Ecto neural progenitor cell (in vitro differentiated cells): ENCODE measurements at regions not wholly inside any gene's neighbourhood (a gene's known extent, or its start where the extent isn't known, plus 50 kb on each side); places are given as distances from the start of the nearest gene placed in this dataset.

Experiments used
- DNase-seq: peaks from one replicate; pipeline ENCODE4 v3.0.0-alpha.2; 2018; ENCODE audit warnings: low spot score

DNA sequence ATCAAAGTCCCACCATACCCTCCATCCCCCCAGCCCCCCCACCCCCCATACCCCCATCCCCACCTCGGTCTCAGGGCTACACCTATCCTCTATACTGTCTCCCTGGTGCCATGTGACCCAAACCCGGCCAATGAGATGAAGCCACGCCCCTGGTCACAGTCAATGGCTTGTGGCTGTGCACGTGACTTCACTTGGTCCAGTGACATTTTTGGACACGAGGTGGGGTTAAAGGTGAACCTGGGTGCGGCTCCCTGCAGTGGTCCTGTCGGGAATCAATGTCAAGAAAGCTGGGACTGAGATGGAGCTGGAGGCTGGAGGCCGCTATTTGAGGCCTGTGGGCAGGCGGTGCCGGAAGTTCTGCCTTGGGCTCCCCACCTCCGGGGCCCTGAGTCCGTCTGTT is 100.7 kb upstream of the MAP1LC3B2 start:
- DNase-seq = no peak

DNA sequence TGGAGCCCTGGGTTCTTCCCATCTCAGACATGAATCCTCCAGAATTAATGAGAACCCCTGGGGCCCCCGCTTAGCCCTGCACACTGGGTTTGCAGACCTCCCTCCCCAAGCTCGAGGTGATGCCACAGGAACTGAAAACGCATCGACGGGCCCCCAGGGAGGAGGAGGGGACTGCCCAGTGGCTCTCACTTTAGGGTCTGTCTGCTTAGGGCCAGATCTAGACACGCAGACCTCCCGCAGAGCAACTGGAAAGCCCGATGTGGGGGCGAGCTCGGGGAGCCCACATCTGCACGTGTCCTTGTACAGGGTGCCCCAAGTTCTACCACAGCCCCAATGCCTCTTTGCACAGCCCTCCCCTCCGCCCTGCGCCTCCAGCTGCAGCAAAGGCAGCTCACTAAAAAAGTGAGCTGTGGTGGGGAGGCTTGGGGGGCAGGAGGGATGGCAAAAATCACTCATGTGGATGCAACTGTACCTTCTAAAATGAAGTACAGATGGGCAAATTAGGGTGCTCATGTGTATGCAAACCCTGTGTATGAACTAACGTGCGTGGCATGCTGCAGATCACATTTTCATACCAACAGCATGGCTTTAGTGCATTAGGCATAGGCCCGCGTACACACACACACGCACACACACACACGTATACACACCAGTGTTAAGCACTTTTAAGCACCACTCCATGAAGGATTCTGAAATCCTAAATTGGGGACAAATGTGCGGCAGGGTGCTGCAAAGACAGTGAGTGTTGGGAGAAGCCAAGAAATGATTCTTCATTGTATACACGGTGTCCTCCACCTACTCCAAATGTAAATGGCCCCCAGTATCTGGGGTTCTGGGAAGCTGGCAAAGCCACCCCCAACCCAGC is 99.9 kb upstream of the MAP1LC3B2 start:
- DNase-seq = no peak

- DNase-seq = no peak
Observed at GRCh38 chr12:116459916-116460663, 99.1 kb upstream of the MAP1LC3B2 start.

- no peak for DNase-seq
Observed at GRCh38 chr12:116461060-116461459, 98.1 kb upstream of the MAP1LC3B2 start.

DNA sequence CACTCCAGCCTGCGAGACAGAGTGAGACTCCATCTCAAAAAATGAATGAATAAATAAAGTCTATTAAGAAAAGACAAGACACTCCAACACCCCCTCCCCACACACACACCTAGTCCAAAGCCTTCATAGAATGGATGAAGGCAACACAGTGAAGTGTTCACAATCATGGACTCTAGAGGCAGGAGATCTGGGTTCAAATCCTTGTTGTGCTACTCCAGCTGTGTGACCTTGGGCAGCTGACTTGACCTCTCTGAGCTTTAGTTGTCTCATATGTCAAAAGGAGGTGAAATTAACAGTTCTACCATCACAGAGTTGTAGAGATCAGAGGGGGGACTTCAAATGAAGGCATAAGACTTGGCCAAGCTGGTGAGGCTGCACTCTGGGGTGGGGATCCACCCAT is 95.8 kb upstream of the MAP1LC3B2 start:
- no peak for DNase-seq

- no peak for DNase-seq
Observed at GRCh38 chr12:116465407-116465806, 93.8 kb upstream of the MAP1LC3B2 start.

GRCh38 chr12:116465856-116466255 is 93.3 kb upstream of the MAP1LC3B2 start:
- DNase-seq = no peak

DNA sequence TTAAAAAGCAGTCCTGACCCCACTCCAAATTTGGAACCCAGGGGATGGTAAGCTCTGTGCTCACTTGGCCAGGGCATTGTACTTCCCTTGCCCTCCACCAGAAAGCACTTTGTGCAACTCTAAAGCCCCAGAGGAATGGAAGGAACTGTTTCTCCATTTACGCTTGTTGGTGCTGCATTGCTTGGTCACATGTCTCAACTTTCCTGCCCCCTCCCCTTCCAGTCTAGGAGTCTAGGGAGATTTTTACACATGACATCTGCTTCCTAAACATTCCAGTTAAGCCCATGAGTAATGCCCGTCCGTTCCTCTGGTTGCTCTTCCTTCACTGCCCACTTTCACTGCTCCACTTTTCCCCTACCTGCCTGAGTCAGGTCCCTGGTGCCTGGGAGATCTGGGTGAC is 92.6 kb upstream of the MAP1LC3B2 start:
- DNase-seq = no peak

GRCh38 chr12:116469344-116469743 is 89.8 kb upstream of the MAP1LC3B2 start:
- no peak for DNase-seq

DNA sequence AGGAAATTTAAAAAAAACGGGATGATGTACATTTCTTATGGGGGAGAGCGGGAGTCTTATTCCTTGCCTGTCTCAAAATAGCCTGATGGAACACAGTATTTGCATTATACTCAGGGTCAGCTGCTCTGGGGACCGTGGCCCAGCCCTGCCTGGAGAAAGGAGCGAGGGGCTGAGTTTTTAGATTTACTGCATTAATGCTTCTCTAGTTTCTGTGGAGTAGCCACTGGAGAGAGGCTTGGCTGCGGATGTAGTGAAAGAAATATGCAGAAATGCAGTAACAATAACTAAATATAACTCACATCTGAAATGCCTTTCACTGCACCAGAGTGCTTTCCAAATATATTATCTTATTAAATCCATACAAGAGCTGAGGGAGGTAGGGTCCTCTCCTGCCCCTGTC is 87.6 kb upstream of the MAP1LC3B2 start:
- no peak for DNase-seq

DNA sequence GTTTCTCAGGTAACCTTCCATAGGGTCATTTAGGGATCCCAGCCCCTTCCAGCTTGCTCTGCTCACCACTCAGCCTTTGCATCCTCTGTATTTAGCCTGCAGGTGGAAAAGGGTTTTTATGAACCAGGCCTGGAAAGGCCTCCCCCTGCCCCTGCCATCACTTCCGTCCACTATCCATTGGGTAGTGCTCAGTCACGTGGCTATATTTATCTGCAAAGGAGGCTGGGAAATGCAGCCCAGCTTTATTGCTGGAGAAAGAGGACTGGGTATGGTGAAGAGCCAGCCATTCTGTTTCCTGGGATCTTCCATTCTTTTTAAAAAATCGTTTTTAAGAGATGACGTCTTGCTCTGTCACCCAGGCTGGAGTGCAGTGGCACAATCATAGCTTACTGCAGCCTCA is 87.0 kb upstream of the MAP1LC3B2 start:
- no peak for DNase-seq

GRCh38 chr12:116473416-116473815 is 85.8 kb upstream of the MAP1LC3B2 start:
- no peak for DNase-seq

GRCh38 chr12:116474331-116474730 is 84.8 kb upstream of the MAP1LC3B2 start:
- DNase-seq = no peak

DNA sequence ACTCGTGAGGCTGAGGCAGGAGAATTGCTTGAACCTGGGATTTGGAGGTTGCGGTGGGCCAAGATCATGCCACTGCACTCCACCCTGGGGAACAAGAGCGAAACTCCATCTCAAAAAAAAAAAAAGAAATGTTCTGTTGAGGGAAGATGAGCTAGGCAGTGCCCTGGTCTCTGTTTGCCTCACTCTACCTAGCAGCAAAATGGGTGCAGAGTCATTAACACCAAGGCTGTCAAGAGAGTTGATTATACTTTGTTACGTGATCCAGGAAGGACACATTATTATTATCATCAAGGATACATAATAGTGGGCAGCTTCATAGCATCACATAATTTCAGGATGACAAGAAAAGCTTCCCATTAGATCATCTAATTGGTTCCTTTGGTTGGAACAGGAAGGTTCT is 84.3 kb upstream of the MAP1LC3B2 start:
- DNase-seq = no peak

DNA sequence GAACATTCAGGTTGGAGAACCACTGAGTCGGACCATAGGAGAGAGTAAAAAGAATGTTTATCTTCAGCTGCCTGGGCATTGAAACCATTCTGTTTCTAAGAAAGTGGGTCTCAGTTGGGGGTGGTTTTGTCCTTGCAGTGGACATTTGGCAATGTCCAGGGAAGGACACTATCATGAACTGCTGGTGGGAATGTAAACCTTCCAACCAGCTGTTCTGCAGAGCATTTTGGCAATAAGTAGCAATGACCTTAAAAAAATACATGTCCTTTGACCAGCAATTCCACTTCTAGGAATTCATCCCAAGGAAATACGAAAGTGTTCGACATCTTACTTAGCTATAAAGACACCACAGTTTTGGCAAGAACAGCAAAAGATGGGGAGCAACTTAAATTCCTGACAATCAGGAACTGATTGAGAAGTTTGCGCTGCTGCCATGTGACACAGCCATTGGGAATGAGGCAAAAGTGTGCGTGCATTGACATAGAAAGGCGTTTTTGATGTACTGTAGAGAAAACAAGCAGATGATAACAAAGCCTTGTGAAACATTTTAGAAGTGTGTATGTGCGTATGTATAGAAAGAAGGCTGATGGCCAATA is 82.9 kb upstream of the MAP1LC3B2 start:
- no peak for DNase-seq

DNA sequence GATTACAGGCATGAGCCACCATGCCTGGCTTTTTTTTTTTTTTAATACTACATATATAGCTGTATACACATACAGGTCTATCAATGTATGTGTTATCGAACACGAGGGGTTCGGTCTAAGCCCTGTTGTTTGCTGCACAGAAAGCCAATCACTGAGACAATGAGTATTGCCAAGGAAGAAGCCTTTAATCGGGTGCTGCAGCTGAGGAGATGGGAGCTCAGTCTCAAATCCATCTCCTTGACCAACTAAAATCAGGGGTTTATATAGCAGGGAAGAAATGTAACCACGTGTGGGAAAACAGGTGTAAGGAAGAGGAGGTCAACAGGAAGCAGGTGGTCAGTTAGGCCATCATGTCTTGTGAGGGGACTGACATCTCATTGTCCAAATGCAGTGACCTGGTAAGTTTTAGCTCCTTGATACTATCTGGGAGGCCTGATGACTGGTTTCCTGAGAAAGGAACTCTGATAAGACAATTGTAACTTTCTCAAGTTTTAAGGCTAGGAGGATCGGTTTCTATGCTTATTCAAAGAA is 80.9 kb upstream of the MAP1LC3B2 start:
- no peak for DNase-seq

DNA sequence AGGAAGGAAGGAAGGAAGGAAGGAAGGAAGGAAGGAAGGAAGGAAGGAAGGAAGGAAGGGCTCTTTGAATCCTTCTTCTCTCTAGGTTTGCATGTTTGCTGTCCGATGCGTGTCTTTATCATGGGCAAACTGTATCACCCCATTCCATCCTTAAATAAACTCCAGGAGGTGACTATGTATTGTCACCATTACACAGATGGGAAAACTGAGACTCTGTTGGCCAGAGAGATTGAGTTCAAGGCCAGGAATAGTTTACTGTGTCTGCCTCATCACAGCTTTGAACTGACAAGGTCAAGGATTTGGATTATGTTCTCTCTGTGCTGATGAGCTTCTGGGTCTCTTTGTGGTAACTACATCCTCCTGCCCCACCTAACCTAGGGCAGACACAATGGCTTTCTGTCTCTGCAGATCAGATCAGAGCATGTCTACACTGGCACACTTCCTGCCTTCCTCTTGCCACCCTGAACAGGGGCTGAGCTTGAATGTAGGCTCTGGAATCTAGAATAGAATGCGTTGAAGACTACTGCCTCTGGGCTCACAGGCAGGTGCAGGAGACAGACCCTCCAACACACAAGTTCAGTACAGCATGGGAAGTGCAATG is 78.9 kb upstream of the MAP1LC3B2 start:
- no peak for DNase-seq

DNA sequence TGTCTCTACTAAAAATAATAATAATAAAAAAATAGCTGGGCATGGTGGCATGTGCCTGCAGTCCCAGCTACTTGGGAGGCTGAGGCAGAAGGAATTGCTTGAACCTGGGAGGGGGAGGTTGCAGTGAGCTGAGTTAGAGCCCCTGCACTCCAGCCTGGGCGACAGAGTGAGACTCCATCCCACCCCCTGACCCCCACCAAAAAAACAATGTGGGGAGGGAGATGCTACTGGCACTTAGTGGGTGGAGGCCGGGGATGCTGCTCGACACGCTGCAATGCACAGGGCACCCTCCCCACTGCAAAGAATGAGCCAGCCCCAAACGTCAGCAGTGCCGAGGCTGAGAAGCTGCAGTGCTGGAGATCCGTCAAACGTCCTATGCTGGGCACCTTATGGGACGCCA is 77.5 kb upstream of the MAP1LC3B2 start:
- no peak for DNase-seq

DNA sequence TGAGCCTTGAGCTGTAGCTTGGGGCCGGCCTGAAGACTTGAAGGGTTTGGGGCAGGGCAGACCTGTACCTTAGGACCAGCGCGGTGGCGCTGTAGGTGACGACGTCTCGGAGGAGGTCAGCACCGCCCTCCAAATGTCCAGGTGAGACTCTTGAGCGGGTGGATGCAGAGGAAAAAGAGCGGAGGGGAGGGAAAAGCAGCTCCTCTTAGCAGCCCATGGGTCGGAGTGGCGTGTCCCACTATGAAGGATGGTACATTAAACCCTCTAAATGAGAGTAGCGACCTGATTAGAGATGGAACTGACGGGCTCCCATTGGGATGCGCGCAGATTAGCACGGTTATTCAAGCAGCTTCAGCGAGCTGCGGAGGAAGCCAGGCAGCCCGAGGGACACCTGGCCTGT is 77.0 kb upstream of the MAP1LC3B2 start:
- no peak for DNase-seq

- no peak for DNase-seq
Observed at GRCh38 chr12:116482859-116483258, 76.3 kb upstream of the MAP1LC3B2 start.

DNA sequence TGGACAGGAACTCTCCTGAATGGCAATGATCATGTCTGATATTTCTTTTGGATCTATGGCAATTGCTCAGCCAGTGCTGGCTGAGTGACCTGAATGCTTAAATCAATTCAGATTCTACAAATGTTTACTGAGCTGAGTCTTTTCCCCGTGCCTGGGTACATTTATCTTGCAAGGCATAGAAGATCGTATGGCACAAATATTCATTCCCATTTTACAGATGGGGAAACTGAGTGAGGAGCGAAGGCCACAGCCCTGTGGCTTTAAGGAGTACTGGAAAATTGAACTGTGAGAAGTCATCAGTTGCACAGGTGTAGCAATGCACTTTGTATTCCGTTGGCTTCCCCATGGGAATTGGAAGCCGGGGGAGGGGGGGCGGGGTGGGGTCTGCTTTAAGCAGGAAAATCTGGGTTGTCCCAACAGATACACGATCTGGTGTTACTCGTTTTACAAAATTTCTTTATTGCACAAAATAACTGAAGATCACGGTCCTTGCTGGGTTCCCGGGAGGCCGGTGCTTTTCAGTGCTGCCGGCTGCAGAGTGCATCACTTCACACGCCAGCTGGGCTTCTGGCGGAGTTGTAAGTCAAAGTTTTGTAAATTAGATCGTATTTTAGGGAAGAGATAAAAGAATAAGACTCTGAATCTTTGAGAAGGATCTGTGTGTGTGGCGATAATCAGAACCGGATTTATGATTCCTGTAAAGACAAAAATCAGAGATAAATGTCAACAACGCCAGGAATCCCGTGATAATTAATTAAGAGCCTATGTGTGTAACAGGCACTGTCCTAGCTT is 75.0 kb upstream of the MAP1LC3B2 start:
- DNase-seq = no peak

DNA sequence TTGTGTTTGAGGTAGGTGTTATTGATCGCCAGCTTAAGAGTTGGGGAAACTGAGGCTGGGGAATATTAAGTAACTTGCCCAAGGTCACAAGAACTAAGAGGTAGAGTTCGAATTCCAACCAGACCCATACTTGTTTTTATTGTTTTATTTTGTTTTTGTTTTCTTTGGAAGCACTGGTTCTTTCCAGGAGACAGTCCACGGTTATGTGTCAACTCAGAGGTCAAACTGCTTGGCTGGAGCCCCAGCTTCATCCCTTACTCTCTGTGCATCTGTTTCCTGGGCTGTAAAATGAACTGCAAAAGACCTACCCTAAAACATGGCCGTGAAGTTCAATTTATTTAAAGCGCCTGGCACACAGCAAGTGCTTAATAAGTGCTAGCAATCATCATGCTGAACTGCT is 74.4 kb upstream of the MAP1LC3B2 start:
- DNase-seq = no peak
